Omental fat pad (tissue), 3 donors: ENCODE measurements at regions not wholly inside any gene's neighbourhood (a gene's known extent, or its start where the extent isn't known, plus 50 kb on each side); places are given as distances from the start of the nearest gene placed in this dataset.
"Not testable (repeated sequence)": the region's sequence is repeated elsewhere in the genome, so short reads cannot be mapped to it uniquely, and the experiment has no call there.

ENCODE experiments used
- ATAC-seq: fragments of 150-250 bp; one replicate; pipeline ENCODE4 v1.9.1; 2016; ENCODE audit warnings: mild to moderate bottlenecking, moderate library complexity; ENCODE audit not compliant: low FRiP score
- DNase-seq: peaks from one replicate; pipeline ENCODE4 v3.0.0-alpha.2; 2019; ENCODE audit warnings: low spot score
- CTCF ChIP-seq, 3 donors: fragments of 450-650 bp; IDR thresholded peaks; one replicate each; pipeline ENCODE4 v1.5.1; 2016 to 2017; ENCODE audit warnings: antibody characterized with exemption in 3 of 3, mild to moderate bottlenecking in 3 of 3, moderate library complexity in 2 of 3

GRCh38 chr14:105986894-105987284 is 460.5 kb downstream of the TMEM121 start:
- TF ChIP-seq CTCF (IDR thresholded peaks at IDR 0.05): no peak
- DNase-seq: no peak
- no peak for ATAC-seq

GRCh38 chr14:105987563-105987962 is 461.2 kb downstream of the TMEM121 start:
- ATAC-seq (no peak), DNase-seq (no peak)
- no peak for TF ChIP-seq CTCF (IDR thresholded peaks at IDR 0.05)

- ATAC-seq (no peak), DNase-seq (no peak)
- no peak for TF ChIP-seq CTCF (IDR thresholded peaks at IDR 0.05)
Measured at GRCh38 chr14:105989566-105990302, 463.4 kb downstream of the TMEM121 start.

GRCh38 chr14:105991677-105992076 is 465.3 kb downstream of the TMEM121 start:
- ATAC-seq, DNase-seq: not testable (repeated sequence)

GRCh38 chr14:105993814-105994213 is 467.4 kb downstream of the TMEM121 start:
- TF ChIP-seq CTCF (IDR thresholded peaks at IDR 0.05): no peak
- ATAC-seq: no peak
- no peak for DNase-seq

- ATAC-seq, DNase-seq: not testable (repeated sequence)
Measured at GRCh38 chr14:105995011-105995710, 468.8 kb downstream of the TMEM121 start.

- ATAC-seq, DNase-seq: not testable (repeated sequence)
Measured at GRCh38 chr14:105998597-105998996, 472.2 kb downstream of the TMEM121 start.

- no peak for TF ChIP-seq CTCF (IDR thresholded peaks at IDR 0.05)
- DNase-seq (no peak), ATAC-seq (no peak)
Measured at GRCh38 chr14:105999361-106000028, 473.1 kb downstream of the TMEM121 start.

GRCh38 chr14:106000029-106000511 is 473.7 kb downstream of the TMEM121 start:
- DNase-seq, ATAC-seq: not testable (repeated sequence)

- not testable (repeated sequence) for ATAC-seq, DNase-seq
Measured at GRCh38 chr14:106001277-106001676, 474.9 kb downstream of the TMEM121 start.
